HG03039 (cell line): ENCODE measurements at regions not wholly inside any gene's neighbourhood (a gene's known extent, or its start where the extent isn't known, plus 50 kb on each side); places are given as distances from the start of the nearest gene placed in this dataset.

Source experiments
- ATAC-seq: cut with Tn5 transposase; IDR thresholded peaks from one replicate; pipeline ENCODE4 v1.9.1; 2021; ENCODE audit warnings: mild to moderate bottlenecking, moderate library complexity; ENCODE audit not compliant: unreplicated experiment

DNA sequence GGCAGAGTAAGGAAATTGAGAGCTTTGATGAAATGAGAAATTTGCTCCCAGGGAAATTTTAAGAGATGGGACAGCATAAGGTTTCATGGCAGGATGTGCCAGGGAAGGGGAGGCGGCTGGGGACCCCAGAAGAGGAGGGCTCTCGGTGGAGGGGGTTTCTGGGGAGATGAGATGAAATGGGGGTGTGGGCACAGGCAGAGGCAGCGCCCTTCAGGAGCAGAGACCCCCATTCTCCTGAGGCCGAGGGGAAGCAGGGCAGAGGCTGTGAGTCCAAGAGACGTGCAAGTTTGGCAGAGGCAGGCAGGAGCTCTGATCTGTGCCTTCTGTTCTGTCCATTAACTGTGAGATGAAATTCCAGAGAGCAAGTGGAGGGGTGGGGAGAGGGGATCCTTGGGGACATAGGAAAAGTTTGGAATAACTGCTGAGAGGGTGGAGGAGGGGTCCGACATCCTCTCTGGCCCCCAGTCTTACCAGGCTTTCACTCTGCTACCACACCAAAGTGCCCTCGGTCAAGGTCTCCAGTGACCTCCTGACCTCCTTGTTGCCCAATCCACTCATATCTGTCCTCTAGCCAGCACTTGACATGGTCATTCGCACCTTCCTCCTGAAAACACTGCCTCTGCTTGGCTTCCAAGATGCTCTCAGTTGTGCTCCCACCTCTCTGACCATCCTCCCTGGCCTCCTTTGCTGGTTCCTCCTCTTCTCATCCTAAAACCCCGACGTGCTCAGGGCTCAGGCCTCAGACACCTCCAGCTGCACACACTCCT, 108.1 kb upstream of the MVB12B start:
- no peak for ATAC-seq

DNA sequence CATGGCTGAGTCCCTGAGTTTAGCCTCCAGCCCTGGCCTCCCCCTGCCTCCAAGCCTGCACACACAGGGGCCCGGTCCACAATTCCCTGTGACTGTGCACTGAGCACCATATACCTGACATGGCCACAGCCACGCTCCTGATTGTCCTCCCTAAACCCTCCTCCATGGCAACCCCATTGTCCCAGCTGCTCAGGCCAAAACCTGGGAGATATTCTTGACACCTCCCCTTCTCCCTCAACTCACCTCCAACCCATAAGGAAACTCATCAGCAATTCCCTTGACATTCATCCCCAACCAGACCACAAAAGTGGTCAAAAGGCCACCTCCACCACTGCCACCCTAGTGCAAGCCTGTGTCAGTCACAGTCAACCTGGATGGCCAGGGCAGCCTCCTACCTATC, 107.5 kb upstream of the MVB12B start:
- ATAC-seq = no peak

DNA sequence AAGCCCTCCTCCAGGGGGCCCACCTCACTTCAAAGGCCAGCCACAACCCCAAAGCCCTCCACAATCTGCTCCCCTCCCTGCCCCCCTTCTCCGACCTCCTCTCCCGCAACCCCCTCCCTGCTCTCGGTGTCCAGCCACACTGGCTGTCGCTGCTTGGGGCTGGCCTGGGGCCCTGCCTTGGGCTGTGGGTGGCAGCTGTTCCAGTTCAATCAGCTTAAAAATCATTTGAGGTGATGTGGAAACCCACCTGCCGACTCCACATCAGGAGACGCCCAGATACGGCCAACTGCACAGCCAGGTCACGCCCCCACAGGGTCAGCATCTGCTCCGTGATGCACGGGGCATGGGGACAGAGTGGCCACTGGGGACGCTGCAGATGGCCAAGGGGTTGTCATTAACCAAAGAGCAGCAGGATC, 107.0 kb upstream of the MVB12B start:
- ATAC-seq = no peak

DNA sequence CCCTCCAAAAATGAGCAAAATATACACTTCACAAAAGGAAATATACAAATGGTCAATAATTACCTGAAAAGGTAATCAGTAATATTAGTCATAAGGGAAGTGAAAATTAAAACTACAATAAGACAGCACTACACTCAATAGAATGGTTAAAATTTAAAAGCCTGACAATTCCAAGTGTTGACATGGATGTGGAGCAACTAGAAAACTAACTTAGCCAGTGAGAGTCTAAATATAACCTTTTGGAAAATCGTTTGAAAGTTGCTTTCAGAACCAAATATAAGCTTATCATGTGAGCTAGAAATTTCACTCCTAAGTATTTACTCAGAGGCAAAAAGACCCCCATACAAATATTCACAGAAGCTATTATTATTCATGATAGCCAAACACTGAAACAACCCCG, 105.1 kb upstream of the MVB12B start:
- no peak for ATAC-seq

DNA sequence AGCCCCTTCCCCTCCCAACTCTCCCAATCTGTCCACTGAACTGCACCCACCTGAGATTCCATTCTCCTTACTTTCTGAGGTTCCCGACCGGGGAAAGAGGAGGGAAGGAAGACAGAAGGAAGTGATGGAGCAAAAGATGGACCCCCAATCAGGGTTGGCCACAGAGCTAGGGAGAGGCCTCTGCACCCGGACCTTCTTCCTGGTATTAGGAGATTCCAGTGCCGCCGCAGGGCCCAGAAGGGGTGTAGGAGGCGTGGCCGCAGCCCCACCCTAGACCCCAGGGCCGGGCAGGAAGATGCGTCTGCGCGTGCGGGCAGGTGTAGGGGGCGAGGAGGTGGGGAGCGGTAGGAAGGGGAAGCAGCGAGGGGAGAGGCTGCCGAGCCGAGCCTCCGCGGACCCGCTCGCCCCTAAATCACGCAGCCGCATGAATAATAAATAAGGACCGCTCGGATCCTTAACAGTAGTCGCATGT, 104.2 kb upstream of the MVB12B start:
- ATAC-seq = no peak

DNA sequence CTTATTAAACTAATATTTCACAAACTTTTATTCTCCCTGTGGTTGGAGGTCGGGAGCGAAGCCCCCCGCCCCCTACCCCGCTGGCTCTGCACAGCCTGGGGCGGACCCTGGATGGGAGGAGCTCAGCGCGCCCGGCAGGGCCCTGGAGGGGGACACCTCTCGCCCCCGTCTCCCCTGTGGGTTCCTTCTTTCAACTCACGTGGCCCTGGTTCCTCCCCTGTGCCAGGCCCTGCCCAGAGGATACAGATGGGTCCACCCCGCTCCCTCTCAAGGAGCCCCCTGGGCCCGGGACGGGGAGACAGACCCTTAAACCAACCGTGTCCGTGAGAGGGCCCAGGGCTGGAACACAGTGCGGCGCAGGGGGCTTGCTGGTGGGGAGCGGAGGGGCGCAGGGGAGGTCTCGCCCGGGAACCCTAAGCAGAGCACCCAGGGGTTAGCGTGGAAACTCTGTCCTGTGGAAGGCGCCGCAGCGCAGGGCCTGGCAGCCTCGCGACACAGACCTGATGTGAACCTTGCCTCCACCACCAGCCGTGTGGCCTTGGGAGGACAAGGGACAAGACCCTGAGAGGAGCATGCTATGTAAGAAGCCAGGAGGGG, 103.7 kb upstream of the MVB12B start:
- no peak for ATAC-seq

DNA sequence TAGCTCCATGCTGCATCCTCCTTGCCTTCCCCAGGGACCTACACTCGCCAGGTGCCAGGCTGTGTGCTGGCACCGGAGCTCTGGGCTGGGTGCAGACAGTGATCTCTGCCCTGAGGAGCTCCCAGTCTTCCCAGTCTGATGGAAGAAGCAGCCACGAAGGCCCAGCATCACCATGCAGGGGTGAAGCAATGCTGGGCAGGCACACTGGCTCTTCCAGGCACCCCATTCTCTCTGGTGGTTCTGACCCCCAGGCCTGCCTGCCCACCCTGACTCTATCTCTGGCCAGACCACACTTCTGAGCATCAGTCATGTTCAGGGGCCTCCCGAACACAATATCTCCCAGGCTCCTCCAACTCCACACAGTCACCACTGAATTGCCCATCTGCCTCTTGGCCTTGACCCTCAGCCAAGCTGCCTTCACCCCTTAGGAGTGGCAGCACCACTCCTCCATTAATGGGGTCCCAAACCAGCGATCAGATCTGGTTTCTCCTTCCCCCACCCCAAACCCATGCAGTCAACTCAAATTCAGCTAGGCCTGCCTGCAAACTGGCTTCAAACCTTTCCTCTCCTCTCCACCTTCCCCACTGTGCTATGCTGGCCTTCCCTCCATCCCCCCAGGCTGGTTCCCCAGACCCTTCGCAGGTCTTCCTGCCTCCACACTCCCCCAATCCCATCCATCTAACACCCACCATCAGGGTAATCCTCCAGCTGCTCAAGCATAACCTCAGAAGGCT, 102.7 kb upstream of the MVB12B start:
- ATAC-seq = no peak

DNA sequence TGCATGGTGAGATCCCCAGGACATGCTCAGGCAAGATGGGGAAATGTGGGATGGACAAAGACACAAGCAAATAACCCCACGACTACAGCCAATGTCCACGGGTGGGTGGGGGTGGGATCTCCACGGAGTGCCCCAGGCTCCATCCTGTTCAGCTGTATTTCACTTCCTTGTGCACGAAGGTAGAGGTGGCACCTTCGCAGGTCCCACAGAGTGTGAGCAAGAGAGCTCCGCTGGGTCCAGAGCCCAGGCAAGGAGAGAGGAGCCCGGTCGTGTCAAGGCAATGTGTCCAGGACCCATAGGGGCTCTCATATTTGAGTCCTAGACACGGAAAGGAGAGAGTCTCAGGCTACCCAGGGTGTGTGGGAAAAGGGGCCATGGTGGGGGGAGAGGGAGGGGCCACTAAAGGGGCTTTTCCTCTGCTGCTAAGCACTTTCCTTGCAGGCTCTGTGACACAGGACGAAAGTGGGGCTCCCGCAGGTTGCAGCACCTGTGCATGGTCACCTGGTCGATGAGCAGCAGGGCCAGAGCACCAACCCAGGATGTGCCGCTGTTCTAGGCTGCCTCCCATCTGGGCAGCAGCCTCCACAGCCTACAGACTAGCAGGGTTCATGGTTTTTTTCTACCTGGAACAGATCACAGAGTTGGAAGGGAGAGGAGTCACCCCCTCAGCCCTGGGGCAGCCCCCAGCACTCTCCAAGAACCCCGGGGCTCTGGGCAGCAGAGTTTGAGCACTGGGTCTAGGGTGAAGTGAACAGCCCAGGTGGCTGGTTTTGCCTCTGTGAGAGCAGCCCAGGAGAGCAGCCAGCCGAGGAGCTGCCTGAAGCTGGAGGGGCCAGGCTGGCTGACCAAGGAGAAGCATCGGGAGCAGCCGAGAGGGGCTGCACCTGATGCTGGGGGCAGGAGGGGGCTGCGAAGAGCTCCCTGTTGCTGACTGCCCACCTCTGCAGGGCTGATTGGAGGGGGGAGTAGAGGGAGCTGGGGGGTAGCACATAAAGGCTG, 100.7 kb upstream of the MVB12B start:
- no peak for ATAC-seq

DNA sequence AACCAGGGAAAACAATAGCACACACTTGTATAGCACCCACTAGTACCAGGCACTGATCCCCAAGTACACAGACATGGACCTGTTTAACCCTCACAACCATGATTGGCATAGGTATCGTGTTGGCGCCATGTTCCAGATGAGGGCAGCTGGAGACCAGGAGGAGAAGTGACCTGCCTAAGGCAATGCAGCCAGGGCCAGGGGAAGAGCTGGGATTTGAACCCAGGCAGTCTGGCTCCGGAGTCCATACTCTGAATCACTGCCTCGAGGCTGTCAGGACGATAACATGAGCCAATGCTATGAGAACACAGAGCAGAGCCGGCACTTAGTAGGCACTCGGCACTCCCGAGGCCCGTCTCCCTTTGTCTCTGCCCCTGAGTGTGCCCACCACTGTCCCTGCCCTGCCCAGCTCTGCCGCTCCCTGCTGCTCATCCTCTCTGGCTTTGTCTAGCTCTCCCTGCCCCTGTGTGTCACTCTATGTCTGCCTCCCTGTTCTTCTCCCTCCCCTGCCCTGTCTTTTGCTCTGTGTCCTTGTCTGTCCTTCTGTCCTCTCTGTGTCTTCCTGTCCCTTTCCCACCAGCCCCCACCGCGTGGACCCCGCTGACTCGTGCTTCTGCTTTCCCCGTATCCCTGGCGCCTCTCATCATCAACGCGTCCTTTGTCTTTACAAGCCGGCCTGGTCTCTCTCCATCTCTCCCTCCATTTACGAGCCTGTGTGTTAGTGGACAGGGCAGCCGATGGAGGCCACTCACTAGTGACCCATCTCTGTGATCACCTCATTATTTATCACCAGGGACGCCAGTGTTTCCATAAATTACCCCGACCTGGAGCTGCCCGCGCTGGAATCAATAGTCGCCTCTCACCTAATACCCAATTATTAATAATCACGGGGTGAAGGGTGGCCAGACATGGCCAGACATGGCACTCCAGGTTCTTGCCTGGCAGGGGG, 99.4 kb upstream of the MVB12B start:
- ATAC-seq = no peak

DNA sequence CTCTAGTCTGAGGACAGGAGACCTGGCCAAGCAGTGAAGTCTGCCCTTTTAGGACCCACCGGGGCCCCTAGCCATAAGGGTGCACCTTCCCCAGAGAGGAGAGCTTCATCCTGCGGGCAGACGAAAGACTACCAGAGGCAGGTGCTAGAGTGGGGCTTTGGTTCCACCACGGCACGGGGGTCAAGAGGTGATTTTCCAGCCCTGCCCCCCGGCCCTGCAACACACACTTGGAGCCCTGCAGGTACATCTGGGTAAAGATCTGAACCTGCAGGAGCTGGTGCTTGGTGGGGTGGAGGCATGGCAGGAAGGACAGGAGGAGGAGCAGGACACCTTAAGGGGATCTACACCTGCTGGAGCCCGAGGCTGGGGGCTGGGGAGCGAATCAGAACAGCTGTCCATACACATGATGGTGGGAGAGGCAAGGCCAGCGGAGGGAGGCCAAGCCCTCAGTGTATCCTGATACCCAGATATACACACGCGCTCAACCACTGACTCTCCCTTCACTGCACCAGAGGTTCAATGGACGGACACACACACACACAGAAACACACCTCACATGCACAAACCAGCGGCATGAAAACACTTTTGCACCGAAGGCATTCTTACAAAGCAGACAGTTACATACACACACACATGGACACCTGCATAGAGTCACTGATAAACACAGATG, 98.4 kb upstream of the MVB12B start:
- ATAC-seq = no peak

DNA sequence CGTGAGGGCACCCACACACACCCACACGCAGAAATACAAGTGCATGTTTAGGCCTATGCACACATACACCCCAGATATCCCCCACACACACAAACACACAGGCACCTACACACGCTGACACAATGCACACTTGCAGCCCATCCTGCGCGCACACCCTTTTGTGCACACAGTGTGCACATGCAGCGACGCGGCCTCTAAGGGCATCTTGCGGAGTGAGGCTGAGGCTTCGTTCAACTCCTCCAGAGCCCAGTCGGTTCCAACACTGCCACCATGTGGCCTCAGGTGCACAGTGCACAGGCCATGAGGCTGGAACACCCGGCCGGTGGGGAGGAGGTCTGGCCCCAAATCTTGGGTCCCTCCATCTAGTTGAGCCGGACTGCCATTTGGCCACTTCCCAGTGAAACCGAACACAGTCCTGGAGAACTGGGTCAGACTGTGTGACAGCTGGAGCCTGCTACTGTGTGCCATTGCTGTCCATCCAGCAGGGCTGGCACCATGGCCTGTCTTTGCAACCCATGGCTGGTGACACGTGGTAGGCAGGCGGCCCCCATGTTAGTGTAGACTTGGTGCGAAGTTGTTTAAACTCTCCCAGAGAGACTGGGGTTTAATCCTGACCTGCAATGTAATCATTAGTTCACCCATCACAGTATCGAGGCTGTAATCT, 97.7 kb upstream of the MVB12B start:
- ATAC-seq = no peak

DNA sequence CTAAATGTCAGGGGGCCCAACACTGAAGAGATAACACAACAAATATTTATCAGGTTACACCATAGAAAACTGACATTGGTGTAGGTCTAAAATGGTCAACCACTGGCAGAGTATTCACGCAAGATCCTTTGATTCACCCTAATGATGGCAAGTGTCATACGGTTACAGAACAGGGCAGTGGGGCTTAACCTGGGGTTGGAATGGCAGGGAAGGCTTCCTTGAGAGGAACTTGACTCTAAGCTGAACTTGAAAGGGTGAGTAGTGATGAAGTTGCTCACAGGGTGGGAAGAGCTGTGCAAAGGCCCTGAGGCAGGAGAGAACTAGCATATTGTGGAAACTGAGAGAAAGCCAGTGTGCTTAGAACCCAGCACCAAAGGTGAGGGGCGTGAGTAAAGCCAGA, 97.1 kb upstream of the MVB12B start:
- ATAC-seq = no peak

DNA sequence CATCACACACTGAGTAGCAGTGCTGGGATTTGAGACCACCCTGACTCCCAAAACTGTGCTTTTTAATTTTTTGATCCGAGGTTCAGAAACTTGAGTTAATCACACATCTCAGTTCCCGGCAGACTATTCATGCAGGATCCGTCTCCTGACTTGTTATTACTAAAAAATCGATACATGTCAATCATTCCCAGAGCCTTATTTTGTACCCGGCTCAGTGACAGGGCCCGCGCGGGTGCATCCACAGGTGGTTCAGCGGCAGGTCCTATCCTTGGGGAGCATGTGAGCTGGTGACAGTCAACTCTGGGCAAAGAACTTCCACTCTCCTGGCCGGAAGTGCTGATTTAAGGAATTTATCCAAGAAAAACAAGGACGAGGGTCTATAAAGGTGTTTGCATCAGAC, 95.9 kb upstream of the MVB12B start:
- ATAC-seq = no peak

DNA sequence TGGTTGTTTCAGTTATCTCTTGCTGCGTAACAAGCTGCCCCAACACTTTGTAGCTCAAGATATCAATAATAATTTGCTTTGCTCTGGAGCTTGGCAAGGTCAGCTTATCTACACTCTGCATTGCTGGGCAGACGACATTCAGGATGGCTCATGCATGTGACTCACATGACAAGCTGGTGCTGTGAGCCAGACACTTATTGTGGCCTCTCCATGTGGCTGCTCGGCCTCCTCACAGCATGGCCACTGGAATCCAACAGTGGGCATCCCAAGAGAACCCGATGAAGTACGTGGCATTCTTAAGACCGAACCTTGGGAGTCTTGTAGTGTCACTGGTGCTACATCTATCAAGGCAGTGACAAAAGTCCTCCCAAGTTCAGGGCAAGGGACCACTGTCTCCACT, 94.2 kb upstream of the MVB12B start:
- ATAC-seq = no peak

DNA sequence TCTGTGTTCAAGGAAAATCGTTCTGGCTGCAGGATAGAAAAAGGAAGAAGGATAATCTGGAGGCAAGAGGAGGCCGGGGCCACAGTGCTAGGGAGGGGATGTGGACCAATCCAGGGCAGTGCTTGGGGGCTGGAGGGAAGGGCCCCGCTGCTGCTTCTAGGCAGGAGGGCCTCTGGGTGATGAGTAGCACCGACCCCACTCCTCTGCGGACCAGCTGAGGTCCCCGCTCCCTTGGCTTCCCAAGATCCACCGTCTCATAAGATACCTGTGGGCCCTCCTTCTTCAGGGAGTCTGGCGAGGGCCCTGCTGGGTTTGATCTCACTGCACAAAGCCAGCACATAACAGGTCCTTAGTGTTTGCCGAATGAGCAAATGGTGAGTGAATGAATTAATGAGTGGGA, 93.5 kb upstream of the MVB12B start:
- no peak for ATAC-seq

DNA sequence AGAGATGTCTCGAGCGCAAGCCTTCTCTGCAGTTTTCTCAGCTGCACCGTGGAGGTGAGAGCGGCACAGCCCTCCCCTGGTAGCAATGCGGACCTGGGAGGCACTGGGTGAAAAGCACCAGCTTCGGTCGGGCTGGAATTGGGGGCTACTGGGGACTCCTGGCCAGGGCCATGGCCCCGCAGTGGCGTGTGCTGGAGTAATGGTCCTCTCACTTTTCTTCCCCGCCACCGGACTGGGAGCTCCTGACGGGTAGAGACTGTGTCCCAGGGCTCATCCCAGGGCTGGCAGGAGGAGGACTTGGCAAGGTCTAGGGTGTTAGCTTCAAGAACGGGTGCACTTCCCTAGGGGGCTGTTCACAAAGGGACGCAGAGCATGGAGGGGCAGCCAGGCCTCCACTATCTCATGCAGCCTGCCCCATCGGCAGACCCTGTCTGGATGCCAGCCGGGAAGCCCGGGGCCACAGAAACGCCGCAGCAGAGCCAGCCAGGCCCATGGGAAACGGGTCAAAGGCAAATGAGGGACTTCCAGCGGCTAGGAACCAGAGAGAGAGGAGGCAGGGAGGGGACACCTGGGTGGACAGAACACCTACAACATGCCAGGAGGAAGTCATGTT, 92.6 kb upstream of the MVB12B start:
- no peak for ATAC-seq

DNA sequence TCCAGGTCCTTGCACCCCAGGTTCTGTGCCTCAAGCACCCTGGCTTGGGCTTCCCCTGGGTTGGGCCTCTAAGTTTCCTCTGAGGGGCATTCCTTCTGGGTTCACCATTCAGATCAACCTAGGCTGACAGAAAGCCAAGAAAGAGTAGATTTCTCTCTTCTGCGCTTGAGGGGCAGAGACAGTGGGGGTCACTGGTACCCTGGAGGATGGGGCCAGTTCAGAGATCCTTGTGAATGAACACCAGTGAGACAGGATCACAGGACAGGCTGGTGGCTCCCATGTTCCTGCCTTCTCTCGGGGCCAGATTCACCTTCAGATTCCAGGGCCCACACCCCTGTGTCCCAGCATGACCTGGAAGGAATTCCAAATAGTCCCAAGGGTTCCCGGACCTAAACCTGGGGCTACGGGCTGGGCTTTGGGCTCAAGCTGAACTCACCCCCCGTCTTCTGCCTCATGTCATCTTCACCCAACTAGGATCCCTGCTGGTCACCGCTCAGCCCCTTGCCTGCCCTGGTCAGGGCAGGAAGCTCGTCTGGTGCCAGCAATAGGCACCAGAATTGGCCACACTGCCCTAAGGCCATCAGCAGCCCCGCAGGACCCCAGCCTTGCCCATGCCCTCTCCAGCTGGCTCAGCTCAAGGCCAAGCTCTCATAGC, 91.8 kb upstream of the MVB12B start:
- no peak for ATAC-seq
